DMS79 treated with DMSO at 0.1 percent for 48 hours (cell line): ENCODE measurements at regions not wholly inside any gene's neighbourhood (a gene's known extent, or its start where the extent isn't known, plus 50 kb on each side); places are given as distances from the start of the nearest gene placed in this dataset.
A peak's percentile ranks its signal among the peaks of the same experiment; 100 is the strongest.

Experiments used
- DNase-seq: peaks from one replicate; lab custom pipeline; 2025; lab: John Stamatoyannopoulos, UW

DNA sequence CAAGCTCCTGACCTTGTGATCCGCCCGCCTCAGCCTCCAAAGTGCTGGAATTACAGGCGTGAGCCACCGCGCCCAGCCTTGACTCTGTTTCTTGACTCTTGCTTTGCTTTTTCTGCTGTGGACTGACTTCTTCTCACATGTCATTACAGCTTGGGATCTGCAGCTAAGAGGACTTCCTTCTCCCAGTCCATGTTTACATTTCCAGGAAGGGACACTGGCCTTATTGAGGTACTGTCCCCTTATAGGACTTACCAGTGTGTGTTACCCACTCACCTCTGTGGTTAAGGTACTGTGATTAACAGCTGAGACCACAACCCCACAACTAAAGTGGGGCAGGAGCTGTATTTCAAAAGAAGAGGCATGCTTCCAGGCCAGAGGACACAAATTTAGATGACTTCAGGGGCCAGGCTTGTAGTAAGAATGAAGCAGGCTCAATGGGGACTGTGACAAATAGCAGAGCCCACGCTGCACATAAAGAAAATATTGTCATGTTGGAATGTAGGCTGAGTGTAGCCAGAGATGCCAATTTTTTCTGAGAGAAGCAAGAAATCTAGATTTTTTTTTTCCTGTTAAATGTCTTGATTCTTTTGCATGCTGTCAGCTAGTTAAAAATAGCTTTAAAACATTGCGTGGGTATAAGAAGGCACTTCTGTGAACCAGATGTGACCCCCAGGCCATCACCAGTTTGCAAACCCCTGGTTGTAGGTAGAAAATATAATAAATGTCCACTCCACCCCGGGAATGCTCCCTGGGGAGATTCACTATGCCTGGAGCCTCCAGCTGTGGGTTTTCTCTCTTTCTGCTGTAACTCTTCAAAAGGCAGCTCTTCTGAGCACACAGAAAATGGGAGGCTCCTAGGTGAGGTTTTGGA, 75.0 kb downstream of the PTPDC1 start:
- no peak for DNase-seq

DNA sequence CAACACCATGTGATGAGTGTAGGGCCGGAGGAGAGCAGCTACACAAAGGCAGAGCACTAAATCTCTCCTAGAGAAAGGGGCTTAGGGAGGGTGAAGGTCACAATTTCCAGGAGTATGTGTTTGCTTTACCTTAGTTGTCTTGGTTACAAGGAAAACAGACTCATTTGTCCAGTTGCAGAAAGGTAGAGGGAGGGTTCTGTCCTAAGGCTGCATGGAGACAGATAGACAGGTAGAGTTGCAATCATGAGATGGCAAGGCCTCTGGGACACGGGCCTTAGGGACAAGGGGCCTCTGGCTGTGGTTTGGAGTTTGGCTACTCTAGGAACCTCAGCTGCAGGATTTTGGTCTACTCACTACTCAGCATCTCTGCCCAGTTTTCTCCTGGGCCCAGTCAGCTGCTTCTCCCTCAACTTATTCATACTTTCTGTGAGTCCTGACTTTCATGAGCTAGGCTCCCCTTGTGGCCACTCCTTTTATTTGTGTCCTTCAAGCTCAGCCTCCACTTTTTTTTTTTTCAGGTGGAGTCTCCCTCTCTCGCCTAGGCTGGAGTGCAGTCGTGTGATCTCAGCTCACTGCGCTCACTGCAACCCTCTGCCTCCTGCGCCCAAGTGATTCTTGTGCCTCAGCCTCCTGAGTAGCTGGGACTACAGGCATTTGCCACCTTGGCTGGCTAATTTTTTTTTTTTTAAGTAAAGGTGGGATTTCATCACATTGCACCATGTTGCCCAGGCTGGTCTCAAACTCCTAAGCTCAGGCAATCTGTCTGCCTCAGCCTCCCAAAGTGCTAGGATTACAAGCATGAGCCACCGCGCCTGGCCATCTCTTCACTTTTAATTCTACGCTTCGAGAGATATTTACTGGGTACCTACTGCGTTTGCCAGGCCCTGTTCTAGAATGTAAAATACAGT, 76.6 kb downstream of the PTPDC1 start:
- DNase-seq = no peak

DNA sequence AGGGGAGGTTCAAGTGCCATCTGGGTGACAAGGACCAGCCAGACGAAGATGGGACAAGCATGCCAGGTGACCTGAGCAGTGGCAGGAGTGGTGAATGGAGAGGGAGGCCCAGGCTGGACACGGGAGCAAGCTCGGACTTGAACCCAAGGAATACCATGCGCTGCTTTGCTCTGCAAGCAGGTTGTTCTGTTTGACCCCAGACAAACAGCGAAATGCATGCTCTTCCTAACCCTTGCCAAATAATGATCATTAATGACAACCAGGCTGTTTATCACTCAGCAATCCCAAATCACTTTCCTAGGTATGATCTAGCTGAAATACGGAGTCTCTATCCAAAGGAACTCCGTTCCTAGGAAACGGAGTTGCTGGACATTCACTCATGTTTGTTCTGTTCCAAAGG, 77.4 kb downstream of the PTPDC1 start:
- no peak for DNase-seq

DNA sequence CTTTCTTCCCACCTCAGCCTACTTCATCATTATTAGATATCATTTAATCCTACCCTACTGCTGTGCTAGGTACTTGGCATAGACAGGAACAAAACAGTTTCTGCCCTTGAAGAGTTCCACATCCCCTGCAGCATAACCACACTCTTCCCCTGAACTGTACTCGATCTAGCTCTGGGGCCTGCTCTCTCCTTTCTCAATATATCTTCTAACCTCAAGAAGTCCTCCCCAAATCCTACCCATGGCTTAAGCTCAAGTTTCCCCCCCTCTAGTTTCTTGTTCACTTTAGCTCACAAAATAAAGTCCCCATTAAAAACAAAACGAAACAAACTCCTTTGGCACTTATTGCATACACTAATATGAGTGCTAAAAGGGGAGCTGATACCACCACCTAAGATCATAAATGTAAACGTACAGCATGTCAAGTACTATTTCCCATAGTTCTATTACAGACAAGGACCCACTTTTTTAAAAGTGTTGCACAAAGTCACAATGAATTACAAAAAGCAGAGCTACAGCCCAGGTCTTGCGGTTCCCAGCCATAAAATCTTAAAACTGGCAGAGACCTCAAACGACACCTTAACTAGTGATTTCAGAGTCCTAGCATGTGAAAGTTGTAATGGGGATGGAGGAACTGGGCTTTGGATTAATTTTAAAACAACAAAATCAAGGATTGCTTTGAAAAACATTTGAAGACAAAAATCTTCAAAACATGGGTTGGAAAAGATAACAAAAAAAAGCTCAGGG, 80.7 kb downstream of the PTPDC1 start:
- DNase-seq = peak; percentile 0

DNA sequence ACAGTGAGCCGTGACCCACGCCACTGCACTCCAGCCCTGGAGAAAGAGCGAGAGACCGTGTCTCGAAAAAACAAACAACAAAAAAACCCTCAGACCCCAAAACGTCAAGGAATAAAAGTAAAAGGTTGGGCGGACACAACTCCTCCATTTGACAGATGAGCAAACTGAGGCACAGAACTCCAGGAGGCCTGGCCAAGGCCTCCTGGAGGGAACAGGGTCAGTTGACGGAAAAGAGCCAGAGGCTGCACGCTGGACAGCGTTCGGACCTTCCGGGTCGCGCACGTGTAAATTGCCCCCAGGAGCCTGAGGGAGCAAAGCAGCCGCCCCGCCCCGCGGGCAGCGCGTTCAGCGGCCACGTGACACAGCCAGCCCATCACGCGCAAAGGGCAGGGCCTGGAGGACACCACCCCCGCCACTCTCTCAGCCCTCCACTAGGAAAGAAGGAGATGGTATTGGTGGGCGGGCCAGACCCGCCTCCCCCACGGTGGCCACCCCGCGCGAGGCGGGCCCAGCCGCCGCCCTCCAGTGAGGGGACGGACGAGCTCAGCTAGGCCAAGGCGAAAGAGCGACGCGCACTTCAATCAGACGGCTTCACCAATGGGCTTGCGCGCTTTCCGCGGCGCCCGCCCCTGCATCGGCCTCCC, 81.5 kb downstream of the PTPDC1 start:
- peak; percentile 84 for DNase-seq

DNA sequence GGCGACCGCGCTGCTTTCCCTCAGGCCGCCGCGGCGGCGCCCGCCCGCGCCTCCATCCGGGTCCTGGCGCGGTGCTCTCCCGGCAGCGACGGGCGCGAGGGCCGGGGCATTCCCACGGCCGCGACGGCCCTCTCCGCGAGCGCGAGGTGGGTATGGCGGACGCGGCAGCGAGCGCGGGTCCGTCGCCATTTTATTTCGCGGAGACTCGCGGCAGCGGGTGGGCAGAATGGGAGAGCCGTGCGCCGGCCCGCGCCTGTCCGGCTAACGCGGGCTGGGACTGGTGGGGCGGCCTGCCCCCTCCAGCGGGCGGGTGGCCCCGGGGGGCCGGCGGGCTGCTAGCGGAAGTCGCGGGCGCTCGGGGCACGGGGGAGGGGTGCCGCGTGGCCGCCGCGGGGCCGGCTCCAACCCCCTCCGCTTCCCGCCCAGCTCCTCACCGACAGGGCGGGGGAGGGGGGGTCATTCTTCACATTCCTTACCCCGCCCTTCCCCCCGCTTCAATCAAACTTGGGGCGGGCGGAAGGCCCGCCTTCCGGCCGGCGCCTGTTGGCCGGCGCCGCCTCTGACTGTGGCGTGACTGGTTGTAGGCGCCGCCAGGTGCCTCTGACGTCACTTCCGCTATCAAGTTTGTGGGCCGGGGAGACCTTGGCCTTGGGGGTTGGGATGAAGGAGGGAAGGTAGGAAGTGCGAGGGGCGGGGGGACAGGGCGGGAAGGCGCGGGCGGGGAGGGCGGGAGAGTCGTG, 82.1 kb downstream of the PTPDC1 start:
- peak; percentile 83 for DNase-seq

DNA sequence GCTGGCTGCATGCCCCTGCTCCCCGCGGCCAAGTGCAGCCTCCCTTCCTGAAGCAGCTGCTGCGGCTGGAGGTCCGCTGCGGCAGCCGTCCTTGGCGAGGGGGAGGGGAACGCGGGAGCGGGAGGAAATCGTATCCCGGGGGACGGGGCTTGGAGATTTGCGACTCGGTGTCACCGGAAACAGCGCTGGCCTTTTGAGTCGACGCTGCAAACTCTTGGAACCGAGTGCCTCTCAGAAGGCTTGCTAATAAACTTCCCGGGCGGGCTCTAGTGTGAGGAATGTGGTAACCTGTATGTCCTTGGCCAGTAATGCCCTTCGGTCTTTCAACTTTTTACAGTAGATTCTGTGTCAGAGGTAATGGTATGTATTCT, 82.7 kb downstream of the PTPDC1 start:
- no peak for DNase-seq

DNA sequence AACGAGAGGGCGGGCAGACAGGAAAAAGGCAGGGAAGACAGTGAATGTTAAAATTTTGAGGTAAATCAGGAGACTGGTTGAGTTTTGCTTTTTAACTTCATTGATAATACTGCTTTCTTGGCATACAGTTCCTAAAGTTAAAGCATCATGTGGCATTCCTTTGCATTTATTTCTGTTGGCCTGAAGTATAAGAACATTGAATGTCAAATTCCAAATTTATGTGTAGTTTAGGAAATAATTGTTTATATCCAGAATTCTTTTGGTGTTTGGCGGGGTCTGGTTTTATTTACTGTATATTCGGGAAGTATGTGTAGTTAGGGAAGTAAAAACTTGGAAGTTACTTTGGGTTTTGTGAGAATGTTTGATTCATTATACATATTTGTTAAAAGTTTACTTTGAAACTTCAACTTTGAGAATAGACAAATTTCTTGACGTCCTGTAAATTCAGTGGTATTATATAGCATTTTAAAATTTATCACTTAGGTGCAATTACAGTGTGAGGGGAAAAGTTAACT, 83.2 kb downstream of the PTPDC1 start:
- DNase-seq = no peak

DNA sequence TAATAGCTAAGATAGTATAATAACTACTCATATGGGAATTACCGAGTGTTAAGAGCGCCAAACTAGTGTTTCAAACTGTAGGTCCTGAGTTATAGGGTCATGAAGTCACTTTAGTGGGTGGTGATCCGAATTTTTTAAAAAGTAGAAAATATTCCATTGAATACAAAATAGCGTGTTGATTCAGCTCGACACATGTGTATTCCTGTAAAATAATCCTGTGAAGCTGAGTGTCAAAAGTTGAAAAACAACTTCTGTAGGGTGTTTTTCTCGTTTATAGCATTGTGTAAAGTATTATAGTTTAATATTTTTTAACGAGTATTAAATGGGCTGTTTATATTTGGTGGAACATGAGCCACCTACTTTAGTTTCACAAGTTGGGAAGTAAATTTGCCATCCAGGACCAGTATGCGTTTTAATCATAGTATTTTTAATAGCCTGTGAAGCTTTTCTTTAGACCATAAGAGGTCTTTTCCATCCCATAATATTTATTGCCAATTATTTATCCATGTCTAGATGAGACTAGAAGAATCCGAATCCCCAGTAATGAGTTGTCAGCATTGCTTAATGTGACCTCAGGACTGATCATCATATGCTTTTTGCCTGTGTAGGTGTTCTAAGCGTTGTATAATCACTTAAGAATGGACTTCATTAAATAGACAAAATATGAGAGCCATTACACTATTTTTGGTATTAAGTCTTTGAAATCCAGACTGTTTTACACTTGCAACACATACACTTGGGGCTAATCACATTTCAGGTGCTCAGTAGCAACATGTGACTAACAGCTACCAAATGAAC, 84.1 kb downstream of the PTPDC1 start:
- no peak for DNase-seq

DNA sequence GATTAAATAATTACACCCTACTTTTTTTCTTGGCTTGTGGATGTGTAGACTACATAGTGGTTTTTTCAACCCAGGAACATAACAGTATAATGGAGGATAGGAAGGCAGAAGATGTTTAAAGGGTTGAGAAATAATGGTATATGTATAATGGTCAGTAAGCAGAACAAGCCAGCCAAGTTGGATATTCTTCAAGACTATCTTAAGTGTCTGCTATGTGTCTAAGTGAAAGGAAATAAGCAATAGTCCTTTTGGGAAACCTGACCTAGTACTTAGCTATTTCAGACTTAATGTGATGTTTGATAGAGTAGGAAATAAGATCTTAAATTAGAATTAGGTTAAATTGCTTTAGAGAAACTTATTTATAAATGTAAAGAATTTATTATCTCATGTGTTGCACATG, 85.7 kb downstream of the PTPDC1 start:
- DNase-seq = no peak

DNA sequence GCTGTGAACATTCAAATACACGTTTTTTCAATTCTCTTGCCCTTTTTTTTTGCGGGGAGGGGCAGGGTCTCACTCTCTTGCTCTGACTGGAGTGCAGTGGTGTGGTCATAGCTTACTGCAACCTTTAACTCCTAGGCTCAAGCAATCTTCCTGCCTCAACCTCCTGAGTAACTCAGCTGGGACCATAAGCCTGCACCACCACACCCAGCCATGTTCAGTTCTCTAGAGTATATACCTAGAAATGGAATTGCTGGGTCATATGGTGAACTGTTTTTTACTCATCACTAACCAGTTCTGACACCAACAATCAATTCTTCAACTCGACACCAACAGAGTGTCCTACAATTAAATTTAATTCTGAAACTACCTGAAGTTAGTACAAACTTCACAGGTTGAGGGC, 85.5 kb upstream of the ZNF169 start:
- DNase-seq = no peak

DNA sequence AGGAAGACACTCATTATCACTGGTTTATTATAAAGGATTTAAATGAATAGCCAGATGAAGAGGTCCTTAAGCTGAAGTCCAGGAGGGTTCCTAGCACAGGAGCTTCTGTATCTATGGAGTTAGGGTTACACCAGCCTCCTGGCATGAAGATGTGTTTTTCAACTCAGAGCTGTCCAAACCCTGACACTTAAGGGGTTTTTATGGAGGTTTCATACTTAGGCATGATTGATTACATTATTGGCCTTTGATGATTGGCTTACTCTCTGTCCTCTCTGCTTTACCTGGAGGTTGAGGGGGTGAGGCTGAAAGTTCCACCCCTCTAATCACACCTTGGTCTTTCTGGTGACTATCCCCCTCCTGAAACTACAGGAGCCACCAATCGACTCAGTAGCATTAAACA, 84.9 kb upstream of the ZNF169 start:
- no peak for DNase-seq

DNA sequence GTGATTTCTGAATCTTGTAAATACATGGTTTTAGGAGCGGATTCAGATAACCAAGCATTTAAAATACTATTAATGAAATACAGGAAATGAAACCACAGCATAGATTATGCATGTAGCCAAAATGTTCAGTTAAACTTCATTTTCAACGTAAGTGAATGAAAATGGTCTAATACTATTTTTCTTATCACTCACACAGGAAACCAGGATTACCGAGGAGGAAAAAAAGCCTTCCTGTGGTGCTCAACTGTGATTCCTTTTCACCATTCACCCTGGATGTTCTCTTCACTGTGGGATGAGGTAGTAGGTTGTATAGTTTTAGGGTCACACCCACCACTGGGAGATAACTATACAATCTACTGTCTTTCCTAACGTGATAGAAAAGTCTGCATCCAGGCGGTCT, 83.4 kb upstream of the ZNF169 start:
- DNase-seq = no peak

DNA sequence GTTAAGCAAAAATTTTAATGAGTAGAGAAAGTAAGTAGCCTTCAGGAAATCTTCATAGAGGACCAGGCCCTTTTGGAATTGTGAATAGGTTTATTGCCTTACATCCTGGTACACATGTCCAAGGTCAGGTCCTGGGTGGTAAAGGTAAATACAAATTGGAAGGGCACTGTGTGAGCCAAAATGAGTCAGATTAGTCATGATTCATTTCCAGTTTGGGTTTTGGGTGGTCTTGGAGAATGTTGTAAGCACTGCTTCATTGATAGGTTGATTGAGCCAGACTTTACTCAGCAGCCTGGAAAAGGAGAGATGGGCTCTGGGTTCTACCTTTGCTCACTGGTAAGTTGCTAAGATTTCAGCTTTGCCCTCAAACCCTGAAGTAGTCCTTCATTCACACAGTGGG, 82.5 kb upstream of the ZNF169 start:
- DNase-seq = no peak

DNA sequence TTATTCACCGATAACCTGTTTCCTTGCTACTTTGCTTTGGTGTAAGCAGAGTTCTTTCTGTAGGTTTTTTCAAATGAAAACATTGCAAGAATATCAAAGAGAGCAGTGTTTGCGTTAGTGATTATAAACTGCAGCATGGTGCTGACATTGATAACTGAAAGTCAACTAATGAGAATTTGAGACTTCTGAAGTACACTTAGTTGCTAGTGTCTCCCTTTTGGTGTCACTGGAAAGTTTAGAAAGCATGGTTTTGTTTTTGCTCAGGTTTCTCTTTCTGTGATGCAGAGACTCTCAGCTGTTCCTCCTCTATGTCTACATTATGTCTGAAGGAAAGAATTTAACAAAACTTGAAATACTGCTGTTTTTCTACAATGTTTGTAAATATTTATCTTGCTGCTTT, 80.2 kb upstream of the ZNF169 start:
- no peak for DNase-seq

DNA sequence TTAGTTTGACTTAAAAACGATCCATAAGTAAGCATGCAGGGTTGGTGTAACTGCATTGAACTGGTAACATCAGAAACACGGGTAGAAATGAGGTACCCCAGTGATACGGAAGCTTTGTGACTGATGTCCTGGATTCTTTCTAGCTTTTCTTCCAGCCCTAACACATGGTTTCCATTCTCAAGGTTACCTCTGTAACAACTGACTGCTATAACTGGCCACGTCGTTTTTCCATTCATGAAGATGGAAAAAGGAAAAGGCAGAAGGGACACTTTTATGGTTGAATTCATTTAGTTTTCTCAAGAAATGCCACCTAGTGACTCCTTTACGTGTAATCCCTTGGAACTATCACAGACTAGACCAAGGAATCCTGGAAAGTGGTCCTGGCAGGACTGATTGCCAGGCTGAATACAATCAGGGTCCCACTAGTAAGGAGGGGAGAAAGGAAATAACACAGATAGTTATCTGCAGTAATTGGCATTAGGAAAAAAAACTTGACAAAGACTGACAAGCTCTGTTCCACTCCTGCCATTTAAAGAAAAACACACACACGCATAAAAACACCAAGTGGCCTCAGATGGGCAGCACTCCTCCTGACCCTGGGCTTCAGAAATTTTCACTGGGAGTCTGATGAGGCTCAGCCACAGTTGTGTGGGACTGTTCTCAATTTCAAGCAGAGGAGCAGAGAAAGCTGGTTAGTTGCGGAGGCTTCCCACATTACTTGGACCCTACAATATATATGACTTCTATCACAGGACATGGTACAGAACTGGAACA, 77.5 kb upstream of the ZNF169 start:
- no peak for DNase-seq

DNA sequence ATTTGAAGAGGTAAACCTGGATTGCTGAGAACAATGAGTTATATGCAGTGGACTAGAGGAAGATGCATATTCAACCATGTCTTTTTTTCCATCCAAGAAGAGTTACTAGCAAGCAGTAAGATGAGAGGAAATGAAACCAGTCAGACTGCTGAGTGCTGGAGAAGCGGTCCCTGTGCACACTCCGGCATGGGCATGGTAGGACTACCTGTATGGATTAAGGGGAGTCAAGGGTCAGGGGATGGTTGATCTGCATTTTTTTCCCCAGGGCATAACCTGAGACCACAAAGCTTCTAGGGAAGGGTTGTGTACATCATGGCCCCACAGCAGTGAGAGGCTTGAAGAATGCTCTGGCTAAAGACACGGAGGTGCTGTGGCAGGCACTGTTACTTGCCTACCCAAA, 76.6 kb upstream of the ZNF169 start:
- no peak for DNase-seq

DNA sequence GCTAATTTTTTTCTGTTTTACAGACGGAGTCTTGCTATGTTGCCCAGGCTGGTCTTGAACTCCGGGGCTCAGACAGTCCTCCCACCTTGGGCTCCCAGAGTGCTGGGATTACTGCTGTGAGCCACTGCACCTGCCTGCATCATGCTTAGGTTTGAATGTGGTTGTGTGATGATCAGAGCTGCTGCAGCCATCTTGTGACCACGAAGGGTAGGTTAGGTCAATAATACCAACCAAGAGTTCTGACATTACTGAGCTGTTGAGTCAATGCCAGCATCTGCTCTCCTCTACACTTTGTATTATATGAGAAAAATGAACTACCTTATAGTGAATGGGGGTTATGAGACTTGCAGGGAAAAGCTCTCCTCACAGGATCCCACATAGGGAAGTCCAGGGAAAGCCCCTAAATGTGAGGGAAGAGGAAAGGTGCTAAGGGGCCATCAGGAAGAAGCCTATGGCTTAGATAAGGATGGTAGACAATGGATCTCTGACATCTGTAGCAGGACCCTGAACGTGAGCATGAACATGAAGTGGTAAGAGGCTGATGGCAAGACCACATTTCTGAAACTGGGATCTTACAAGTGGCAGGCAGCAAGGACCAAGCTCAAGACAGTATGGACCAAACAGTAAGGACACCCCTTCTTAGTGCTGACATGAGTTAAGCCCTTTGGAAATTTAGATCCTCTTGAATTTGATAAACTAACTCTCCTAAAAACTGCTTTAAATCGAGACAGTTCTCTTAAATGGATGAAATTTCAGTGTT, 75.7 kb upstream of the ZNF169 start:
- no peak for DNase-seq

DNA sequence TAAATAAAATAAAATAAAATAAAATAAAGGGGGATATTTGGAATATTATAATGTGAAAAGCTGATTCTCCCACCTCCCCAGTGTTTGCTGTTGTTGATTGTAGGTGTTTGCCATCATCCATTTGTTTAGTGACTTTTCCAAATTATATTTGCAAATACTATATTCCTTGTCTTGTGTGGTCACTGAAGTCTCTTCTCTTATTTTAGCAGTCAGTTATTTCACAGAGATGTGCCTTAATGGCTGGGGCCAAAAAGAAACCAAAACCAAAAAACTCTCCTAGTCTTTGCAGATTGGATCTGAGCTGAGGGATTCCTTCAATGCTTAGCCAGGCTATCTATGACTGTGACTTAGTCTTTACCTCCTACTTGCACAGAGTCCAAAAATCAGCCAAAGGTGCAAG, 70.9 kb upstream of the ZNF169 start:
- DNase-seq = no peak
